Stimulated activated CD8-positive, alpha-beta memory T cell treated with anti-CD3 and anti-CD28 coated beads, Interleukin-7, amount 100 ng/mL, for 48 hours (primary cell): ENCODE measurements at regions not wholly inside any gene's neighbourhood (a gene's known extent, or its start where the extent isn't known, plus 50 kb on each side); places are given as distances from the start of the nearest gene placed in this dataset.
A peak's percentile ranks its signal among the peaks of the same experiment; 100 is the strongest.

Experiments used
- DNase-seq, 2 donors: peaks; one replicate each; pipeline ENCODE4 v3.0.0-alpha.2; 2020; ENCODE audit warnings: low read depth in 1 of 2; ENCODE audit errors: extremely low read depth in 1 of 2

GRCh38 chr2:165033402-165033801 lies 78.1 kb upstream of the SLC38A11 start:
- no peak for DNase-seq

DNA sequence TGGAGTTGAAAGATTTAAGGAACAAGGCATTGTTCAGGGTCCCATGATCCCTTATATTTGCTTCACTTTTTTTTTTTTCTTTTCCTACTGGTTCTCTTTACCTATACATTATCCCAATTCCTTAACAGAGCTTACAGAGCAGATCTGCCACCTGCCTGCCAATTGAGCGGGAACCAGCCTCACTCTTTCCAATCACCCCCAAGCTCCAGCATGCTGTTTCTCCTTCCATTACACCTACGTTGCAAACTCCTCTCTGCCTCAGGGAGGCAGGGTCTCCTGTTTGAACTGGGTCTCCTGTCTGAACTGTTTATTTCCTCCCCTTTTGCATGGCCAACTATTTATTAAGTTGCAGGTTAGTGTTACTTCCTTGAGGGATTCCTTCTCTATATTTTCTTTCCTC lies 77.2 kb upstream of the SLC38A11 start:
- no peak for DNase-seq

DNA sequence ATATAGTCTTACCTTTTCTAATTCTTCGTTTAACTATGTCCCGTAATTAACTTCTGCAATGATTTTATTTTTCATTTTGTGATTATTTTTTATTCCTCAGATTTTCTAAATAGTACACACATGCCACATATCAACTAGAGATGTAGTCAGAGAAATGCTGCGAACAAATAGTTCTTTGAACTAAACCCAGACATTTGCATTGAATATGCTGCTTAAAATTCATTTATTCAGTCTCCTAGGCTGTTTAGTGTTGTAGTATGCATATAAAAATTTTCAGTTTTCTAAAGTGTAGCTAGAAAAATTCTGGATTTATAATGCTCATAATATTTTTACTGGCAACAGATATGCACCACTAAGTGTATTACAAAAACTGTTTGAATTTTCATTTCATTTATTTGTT lies 68.9 kb upstream of the SLC38A11 start:
- no peak for DNase-seq

DNA sequence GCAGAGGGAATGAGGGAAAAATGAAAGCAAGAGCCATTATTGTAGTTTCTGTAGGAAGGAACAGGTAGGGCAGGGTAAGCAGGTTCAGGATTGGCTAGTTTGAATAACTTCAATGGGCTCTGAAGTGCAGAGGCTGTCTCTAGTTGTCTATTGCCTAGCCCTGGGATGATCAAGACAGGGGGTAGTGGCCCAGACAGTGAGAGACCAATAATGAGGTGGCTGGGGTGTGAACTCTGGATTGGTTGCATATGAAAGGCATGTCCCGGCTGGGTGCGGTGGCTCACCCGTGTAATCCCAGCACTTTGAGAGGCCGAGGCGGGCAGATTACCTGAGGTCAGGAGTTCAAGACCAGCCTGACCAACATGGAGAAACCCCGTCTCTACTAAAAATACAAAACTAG lies 67.5 kb upstream of the SLC38A11 start:
- no peak for DNase-seq

DNA sequence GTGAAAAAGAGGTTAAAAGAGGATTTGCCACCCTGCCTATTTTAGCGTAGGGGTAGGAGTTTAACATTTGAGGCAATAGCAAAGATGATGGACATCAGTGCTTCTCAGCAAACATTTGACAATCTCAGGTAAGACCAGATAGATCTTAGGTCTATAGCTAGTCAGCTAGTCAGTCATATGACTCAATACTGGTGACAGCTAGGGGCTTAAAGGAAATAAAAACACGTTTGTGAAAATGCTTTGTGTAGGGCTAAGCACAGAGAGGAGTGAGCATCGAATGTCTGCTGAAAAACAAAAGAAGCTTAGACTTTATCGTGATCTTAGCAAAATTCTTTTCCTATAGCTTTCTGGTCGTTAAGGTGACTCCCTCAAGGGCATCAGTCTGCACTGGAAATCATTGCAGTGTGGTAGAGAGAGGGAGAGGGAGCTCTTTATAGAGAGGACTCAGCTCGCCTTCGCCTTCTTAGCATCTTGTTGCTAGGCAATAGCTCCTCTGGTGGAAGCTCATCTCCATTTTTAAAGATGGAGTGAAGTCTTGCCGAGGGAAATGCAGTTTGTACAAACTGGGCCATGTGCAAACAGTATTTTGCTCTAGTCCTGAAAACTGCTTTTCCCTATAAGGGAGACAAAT lies 62.8 kb upstream of the SLC38A11 start:
- DNase-seq = no peak

DNA sequence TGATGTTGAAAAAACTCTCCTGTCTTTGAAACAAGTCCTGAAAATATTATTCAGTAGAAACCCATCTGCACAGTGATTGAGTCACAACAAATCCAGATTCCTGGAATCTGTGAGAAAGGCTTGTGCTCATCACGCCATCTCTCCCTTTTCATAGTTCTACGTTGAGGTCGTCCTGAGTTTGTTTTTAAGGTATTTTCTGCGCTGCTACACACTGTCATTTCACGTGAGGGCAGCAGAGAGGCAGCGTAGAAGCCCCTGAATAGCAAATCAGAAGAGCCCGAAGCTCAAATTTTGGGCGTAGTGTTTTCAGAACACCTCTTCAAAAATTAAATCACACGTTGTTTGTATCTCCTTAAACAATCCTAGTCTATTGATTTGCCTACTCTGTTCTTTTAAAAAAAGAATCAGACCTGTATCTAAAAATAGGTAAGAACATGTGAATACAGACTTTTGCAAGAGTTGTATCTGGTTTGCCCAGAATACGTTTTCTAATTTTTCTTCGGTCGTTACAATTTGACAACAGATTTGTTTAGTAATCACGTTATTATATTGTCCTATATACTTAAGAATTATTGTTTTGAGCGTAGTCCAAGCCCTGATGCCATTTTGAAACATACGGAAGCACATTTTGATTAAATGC lies 61.6 kb upstream of the SLC38A11 start:
- DNase-seq = no peak

- DNase-seq = peak in 1 of 2 donors; percentile 16
These were observed 59.8 kb upstream of the SLC38A11 start for GRCh38 chr2:165015052-165015642.

GRCh38 chr2:165013944-165014619 lies 58.8 kb upstream of the SLC38A11 start:
- DNase-seq = no peak

DNA sequence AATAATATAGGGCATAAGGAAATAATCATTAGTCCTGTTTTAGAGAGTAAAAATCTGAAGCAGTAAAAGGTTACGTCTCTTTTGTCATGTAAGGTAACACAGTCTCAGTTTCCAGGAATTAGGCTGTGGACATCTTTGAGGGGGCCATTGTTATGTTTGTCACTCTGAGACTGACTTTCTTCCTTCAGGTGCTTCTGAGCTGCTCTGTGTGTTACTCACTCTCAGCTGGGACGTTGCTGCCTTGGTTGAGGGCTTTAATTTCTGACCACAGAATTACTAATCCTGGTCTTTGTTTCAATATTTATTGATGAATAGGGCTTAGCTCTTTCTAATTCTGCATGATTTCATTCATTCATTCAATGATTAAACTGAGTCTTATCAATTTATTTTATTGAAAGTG lies 55.9 kb upstream of the SLC38A11 start:
- DNase-seq = no peak

DNA sequence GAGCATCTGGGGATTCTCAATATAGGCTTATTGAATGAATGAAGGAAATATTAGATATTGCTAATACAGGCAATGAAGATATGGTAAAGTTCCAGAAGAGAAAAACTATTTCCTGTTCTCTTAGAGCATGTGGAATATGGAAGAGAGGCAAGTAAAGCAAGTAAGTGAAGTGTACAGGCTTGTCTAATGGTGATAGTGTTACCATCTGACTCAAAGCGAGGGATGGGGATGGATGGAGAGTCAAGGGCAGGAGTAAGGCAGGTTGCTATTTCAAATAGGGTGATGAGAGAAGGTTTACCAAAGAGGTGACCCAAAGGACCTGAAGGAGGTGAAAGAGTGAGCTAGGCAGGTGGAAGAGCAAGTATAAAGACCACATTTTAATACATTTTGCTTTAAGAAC lies 55.2 kb upstream of the SLC38A11 start:
- DNase-seq = no peak

DNA sequence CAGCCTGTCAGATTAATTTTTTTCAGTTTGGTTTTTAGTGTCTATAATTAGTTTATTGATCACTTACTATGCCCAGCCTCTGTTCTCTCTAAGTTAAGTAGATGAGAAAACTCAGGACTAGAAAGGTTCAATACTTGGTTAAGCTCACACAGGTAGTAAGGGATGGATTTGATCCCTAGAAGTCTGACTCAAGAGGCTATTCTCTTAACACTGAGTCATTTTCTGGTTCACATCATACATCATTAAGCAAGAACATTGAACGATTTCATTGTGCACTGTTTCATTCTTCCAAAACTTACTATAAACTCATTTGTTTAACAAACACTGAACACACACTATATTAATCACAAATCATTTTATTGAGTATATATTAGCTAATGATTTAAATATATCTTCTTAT lies 54.1 kb upstream of the SLC38A11 start:
- no peak for DNase-seq

DNA sequence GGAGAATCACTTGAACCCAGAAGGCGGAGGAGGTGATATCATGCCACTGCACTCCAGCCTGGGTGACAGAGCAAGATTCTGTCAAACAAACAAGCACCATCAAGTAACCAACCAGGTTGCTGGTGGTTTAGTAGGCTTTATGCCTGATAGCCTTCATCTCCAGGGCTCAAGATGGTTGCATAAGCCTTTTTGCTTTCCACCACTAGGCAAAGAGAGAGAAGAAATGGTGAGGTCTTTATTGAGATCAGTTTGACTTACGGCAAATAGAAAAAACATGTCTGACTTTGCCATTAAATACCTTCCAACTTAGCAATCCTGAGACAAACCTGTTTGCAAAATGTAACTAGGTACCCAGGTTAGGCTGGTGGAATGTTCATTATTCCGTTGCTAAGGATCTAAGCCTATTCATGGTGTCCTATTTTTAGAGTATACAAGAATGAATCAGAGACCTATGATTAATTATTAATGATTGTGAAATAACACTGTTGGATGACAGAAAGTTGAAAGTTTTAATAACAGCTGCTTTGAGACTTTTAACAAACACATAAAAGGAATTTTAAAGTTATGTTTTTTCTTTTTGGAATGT lies 53.5 kb upstream of the SLC38A11 start:
- DNase-seq = no peak

DNA sequence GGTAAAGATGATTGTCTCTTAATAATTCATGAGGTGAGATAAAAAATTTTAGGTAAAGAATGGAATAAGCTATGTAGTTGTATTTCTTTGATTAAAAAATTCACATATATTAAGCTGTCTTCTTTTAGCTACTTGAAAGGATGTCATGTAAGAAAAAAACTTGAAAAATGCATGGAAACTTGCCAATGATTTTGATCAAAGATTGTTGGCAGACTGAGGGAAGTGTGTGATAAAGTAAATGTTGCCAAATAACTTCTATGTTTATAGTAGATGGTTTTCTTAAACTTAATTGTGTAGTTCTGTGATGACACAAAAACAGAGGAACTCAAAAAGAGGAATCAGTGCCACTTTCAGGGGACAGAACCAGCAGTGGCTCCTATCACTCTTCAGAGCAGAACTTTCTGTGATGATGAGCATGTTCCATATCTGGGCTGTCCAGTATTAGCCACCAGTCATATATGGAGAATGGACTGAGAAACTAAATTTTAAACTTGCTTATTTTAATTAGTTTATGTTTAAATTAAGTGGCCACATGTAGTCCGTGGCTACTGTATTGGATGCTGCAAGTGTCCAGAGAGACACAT lies 51.9 kb upstream of the SLC38A11 start:
- DNase-seq = no peak
